Putamen (tissue), 1 donor: ENCODE measurements at regions not wholly inside any gene's neighbourhood (a gene's known extent, or its start where the extent isn't known, plus 50 kb on each side); places are given as distances from the start of the nearest gene placed in this dataset.

Experiments
- DNase-seq: peaks from one replicate; pipeline ENCODE4 v3.0.0-alpha.2; 2016; ENCODE audit warnings: low spot score

DNA sequence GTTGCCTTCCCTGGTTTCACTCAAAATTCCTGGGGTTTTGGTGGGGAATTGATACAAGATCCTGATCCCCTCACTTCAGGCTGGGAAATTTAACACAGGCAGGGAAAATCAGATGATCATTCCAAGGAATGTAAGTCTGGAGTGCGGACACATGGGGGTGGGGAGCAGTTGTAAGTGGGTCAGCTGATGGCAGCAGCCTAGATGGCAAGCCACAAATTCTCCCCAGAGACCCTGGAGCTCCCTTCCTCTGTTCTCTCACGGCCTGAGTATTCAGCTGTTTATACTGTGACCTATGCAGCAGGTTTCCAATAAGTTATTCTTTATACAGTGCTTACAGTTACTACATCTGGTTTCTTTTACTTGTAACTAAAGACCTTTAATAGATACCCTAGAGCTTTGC, 144.9 kb downstream of the SH3BGRL2 start:
- DNase-seq = no peak

DNA sequence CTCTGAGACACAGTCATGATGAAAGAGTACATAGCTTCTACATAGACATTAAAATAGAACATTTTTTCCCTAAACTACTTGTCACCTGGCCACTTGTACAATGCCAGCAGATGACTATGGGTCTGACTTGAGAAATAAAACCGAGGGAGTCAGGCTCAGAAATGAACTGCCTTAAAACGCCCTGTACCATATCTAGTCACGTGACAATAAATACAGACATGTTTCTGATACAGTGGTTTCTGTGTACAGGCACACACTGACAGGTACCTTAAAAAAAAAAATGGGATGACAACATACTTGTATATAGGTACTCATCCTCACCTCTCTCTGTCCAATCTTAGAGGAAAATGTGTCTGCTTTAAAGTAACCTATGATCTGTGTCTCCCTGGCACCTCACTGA, 144.1 kb downstream of the SH3BGRL2 start:
- no peak for DNase-seq

DNA sequence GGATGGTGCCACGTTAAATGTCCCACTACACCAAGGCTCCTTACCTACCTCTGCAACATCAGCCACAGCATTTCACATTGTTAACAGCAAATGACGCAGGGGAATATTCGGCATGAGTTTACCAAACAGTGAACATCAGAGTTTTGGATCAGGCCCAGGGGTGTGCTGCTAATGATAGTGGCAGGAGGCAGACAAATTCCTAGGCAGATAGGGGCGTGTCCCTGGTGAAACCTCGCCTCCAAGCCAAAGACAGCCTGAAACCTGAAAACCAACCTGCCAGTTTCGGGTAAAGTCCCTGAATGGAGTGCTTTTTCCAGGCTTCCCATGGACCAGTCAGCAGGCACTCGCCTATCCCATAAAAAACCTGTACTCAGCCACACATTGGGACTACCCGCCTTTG, 133.6 kb downstream of the SH3BGRL2 start:
- DNase-seq = no peak

DNA sequence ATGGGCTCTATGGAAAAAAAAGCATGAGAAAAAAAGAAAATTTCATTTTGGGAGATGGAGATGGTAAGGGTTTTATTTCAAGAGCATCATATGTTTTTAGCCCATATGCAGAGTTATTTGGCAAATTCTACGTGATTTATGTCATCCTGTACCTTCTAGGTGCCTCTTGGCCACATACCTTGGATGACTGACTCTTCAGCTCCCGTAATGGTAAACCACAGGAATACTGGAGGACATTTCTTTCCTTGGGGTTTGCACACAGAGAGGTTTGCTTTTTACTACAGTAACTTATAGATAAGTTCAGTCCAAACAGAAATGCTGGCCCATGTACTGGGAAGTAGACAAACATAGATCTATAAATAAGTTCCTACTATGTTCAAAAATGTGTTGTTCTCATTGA, 132.2 kb downstream of the SH3BGRL2 start:
- DNase-seq = no peak

DNA sequence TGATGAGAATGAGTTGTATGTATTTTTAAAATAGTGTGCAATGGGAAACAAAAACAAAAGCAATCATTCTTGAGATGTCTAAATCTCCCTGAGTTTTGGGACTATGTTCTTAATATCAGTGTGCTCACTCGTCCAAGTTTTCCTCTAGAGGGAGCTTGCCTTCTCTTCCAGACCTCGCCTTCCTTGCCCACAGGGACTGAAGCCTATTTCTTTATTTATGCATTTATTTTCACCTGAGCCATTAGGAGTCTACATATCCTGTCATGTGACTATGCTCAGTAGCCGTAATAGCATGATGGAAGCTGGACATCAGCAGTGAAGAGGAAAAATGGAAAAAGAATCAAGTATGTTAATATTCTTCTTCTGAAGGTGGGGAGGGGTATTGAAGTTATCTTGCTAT, 131.2 kb downstream of the SH3BGRL2 start:
- peak; percentile 20 for DNase-seq

DNA sequence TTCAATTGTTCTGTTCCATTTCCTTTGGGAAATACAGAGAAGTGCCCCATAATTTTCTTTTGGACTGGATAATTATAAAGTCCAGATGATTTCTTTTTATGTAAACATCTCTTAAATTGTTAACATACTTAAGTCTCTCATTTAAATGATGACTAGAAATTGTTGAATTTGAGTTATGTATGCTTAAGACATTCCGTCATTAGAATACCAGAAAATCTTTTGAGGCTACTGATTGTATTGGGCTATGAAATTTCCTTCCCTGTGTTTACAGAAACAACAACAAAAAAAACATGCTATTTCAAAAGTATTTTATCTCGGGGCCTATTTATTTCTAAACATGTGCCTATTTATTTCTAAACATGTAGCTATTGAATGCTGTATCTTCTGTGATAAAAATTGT, 125.4 kb downstream of the SH3BGRL2 start:
- no peak for DNase-seq

DNA sequence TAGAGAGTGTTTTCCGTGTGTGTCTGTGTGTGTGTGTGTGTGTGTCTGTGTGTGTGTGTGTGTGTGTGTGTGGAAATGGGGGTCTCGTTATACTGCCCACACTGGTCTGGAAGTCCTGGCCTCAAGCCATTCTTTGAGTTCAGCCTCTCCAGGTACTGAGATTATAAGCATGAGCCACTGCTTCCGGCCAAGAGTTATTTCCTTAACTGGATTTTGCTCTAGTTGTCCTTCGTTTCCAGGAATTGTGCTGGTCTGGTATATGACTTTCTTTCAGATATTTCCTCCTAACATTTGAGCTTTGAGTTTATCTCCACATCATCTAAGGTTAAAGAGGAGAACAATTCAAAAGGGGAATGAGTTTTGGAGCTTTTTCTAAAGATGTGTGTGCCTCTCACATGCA, 124.8 kb downstream of the SH3BGRL2 start:
- DNase-seq = no peak
